GM13976 (cell line): ENCODE measurements at regions not wholly inside any gene's neighbourhood (a gene's known extent, or its start where the extent isn't known, plus 50 kb on each side); places are given as distances from the start of the nearest gene placed in this dataset.
"Not testable (repeated sequence)": the region's sequence is repeated elsewhere in the genome, so short reads cannot be mapped to it uniquely, and the experiment has no call there.

Experiments used
- DNase-seq: peaks from one replicate; pipeline ENCODE4 v3.0.0; 2012; ENCODE audit warnings: low spot score
- CTCF ChIP-seq: IDR thresholded peaks from 2 replicates; pipeline ENCODE4 v1.5.1; 2012; ENCODE audit warnings: borderline replicate concordance, mild to moderate bottlenecking; ENCODE audit not compliant: insufficient read depth; ENCODE audit errors: extremely low read depth, missing control alignments, control extremely low read depth
- in situ Hi-C: fragments of 300-500 bp; cut with MboI; formaldehyde crosslinking; loops from one replicate; pipeline ENCODE4 v1.12.0; 2022; ENCODE audit warnings: low sequenced_read_pairs, mixed read lengths, inconsistent platforms; ENCODE audit not compliant: unreplicated experiment

GRCh38 chr11:127803755-127804154 is 783.6 kb downstream of the ETS1 start:
- TF ChIP-seq CTCF = no peak
- in situ Hi-C loops = no loop called here
- DNase-seq = no peak

GRCh38 chr11:127800989-127801688 is 786.2 kb downstream of the ETS1 start:
- no peak for TF ChIP-seq CTCF
- in situ Hi-C loops = no loop called here
- no peak for DNase-seq

GRCh38 chr11:127795326-127795725 is 792.0 kb downstream of the ETS1 start:
- no peak for TF ChIP-seq CTCF
- no peak for DNase-seq
- in situ Hi-C loops = no loop called here

- no peak for DNase-seq
- no peak for TF ChIP-seq CTCF
- in situ Hi-C loops = no loop called here
Measured at GRCh38 chr11:127791844-127792243, 791.3 kb upstream of the KIRREL3 start.

GRCh38 chr11:127790592-127790991 is 790.0 kb upstream of the KIRREL3 start:
- TF ChIP-seq CTCF = no peak
- in situ Hi-C loops = no loop called here
- DNase-seq = no peak

GRCh38 chr11:127789927-127790326 is 789.4 kb upstream of the KIRREL3 start:
- in situ Hi-C loops = no loop called here
- TF ChIP-seq CTCF = no peak
- no peak for DNase-seq

- in situ Hi-C loops, DNase-seq: not testable (repeated sequence)
Measured at GRCh38 chr11:127772938-127773337, 772.4 kb upstream of the KIRREL3 start.

- in situ Hi-C loops, DNase-seq: not testable (repeated sequence)
Measured at GRCh38 chr11:127768931-127769330, 768.4 kb upstream of the KIRREL3 start.
